ENCODE measurements at regions not wholly inside any gene's neighbourhood (a gene's known extent, or its start where the extent isn't known, plus 50 kb on each side); places are given as distances from the start of the nearest gene placed in this dataset.

GRCh38 chr2:18825838-18826237 lies 236.5 kb upstream of the NT5C1B start:
- TF ChIP-seq CTCF (IDR thresholded peaks at IDR 0.05) (no peak), POLR2A (IDR thresholded peaks at IDR 0.05) (no peak), POLR2AphosphoS5 (IDR thresholded peaks at IDR 0.05) (no peak)

Measured in gastroesophageal sphincter (tissue), 3 donors.